Testis (tissue), 2 donors: ENCODE measurements at regions not wholly inside any gene's neighbourhood (a gene's known extent, or its start where the extent isn't known, plus 50 kb on each side); places are given as distances from the start of the nearest gene placed in this dataset.
"Not testable (repeated sequence)": the region's sequence is repeated elsewhere in the genome, so short reads cannot be mapped to it uniquely, and the experiment has no call there.

ENCODE experiments used
- POLR2A ChIP-seq: fragments of 450-650 bp; IDR thresholded peaks from one replicate; pipeline ENCODE4 v1.6.1; 2017; ENCODE audit warnings: antibody characterized with exemption, mild to moderate bottlenecking, moderate library complexity
- TF ChIP-seq, protein P1 (sequence below), 3 experiments: fragments of 450-650 bp in 2 of 3; fragments of 200-600 bp in 1 of 3; sonication (generic) in 1 of 3; IDR thresholded peaks; one replicate each; pipeline ENCODE4 v1.5.1; 2016 to 2019; ENCODE audit warnings: antibody characterized with exemption in 3 of 3, mild to moderate bottlenecking in 2 of 3, moderate library complexity in 1 of 3

- not testable (repeated sequence) for TF ChIP-seq POLR2A
- TF ChIP-seq, protein P1, sequence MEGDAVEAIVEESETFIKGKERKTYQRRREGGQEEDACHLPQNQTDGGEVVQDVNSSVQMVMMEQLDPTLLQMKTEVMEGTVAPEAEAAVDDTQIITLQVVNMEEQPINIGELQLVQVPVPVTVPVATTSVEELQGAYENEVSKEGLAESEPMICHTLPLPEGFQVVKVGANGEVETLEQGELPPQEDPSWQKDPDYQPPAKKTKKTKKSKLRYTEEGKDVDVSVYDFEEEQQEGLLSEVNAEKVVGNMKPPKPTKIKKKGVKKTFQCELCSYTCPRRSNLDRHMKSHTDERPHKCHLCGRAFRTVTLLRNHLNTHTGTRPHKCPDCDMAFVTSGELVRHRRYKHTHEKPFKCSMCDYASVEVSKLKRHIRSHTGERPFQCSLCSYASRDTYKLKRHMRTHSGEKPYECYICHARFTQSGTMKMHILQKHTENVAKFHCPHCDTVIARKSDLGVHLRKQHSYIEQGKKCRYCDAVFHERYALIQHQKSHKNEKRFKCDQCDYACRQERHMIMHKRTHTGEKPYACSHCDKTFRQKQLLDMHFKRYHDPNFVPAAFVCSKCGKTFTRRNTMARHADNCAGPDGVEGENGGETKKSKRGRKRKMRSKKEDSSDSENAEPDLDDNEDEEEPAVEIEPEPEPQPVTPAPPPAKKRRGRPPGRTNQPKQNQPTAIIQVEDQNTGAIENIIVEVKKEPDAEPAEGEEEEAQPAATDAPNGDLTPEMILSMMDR (IDR thresholded peaks at IDR 0.05), result not testable (repeated sequence)
Observed at GRCh38 chr5:176048671-176049070, 80.6 kb upstream of the THOC3 start.
